ENCODE measurements at regions not wholly inside any gene's neighbourhood (a gene's known extent, or its start where the extent isn't known, plus 50 kb on each side); places are given as distances from the start of the nearest gene placed in this dataset.

DNA sequence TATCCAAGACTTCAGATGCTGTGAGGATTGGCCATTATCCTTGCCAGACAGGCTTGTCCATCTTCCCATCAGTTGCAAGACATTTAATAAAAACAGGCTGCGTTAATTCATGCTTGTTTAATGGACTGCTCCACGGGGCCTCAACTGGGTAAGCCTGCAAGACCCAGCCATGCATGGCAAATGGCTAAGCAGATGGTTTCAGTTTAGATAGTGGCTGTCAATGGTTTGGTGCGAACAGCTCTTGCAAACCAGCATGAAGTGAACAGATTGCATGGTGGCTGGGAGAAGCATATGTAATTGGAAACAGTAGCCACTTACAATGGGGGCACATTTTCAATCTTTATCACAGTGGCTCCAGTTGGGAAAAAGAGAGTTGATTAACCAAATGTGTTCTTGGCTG is 628.2 kb upstream of the KLF4 start:
- H3K4me3 ChIP-seq (ENCODE audit: low read depth, low read length) = no peak overlapping the region
- TF ChIP-seq, protein P1, sequence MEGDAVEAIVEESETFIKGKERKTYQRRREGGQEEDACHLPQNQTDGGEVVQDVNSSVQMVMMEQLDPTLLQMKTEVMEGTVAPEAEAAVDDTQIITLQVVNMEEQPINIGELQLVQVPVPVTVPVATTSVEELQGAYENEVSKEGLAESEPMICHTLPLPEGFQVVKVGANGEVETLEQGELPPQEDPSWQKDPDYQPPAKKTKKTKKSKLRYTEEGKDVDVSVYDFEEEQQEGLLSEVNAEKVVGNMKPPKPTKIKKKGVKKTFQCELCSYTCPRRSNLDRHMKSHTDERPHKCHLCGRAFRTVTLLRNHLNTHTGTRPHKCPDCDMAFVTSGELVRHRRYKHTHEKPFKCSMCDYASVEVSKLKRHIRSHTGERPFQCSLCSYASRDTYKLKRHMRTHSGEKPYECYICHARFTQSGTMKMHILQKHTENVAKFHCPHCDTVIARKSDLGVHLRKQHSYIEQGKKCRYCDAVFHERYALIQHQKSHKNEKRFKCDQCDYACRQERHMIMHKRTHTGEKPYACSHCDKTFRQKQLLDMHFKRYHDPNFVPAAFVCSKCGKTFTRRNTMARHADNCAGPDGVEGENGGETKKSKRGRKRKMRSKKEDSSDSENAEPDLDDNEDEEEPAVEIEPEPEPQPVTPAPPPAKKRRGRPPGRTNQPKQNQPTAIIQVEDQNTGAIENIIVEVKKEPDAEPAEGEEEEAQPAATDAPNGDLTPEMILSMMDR (IDR thresholded peaks at IDR 0.05; ENCODE audit: borderline replicate concordance, insufficient read depth, low read depth, low read length) = no peak

DNA sequence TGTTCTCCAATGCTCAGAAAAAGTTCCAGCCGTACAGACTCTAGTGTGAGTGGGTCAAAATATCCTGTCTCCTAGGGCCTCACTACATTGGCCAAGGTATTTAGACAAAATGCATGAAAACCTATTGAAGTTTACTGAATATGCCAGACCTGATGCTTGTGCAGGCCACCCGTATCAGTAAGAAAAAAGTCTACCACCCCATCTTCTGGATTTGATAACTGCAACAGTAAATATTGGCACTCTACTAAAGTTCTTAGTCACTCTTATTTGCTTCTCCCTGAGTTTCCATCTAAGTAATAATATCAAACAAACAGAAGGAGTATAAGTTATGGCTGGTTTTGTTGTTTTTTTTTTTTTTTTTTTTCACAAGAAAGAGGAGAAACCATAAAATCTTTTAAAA is 627.7 kb upstream of the KLF4 start:
- TF ChIP-seq, protein P1 (IDR thresholded peaks at IDR 0.05; ENCODE audit: borderline replicate concordance, insufficient read depth, low read depth, low read length) = no peak
- H3K4me3 ChIP-seq (ENCODE audit: low read depth, low read length) = no peak overlapping the region

- TF ChIP-seq, protein P1 (IDR thresholded peaks at IDR 0.05; ENCODE audit: borderline replicate concordance, insufficient read depth, low read depth, low read length) = no peak
- H3K4me3 ChIP-seq (ENCODE audit: low read depth, low read length) = no peak overlapping the region
Observed at GRCh38 chr9:108113596-108113995, 624.0 kb upstream of the KLF4 start.

DNA sequence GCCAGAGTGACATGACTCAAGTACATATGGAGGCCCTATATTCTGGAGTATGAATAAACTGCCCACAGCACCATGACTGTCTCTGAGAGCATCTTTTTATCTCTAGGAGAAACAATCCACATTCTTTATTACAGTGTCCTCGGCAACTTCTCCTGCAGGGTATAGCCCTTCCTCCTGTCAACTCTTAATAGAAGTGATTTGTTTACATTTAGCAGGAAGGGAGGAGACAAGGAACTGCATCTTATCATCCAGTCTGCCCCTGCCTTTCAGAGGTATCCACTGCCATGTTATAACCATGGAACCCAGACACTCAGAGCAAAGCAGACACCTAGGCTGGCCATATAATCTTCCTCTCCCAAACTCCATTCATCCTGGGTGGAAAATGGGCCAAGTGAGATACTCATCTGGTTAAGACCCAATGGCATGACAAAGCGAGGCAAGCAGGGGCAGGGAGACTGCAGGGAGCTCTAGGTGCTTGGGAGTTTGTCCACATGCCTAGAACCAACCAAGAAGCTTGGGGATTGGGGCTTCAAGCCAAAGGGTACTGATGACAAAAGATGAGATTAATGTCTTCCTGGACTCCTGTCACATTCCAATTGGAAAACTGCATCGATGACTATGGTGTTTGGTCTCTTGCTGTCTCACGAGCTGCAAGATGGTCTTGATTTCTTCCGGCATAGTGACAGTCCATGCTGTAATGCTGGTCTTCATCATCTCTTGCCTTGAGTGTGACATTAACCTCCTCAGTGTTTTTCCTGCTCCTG is 620.5 kb upstream of the KLF4 start:
- no peak overlapping the region for H3K4me3 ChIP-seq (ENCODE audit: low read depth, low read length)
- TF ChIP-seq, protein P1 (IDR thresholded peaks at IDR 0.05; ENCODE audit: borderline replicate concordance, insufficient read depth, low read depth, low read length) = no peak

DNA sequence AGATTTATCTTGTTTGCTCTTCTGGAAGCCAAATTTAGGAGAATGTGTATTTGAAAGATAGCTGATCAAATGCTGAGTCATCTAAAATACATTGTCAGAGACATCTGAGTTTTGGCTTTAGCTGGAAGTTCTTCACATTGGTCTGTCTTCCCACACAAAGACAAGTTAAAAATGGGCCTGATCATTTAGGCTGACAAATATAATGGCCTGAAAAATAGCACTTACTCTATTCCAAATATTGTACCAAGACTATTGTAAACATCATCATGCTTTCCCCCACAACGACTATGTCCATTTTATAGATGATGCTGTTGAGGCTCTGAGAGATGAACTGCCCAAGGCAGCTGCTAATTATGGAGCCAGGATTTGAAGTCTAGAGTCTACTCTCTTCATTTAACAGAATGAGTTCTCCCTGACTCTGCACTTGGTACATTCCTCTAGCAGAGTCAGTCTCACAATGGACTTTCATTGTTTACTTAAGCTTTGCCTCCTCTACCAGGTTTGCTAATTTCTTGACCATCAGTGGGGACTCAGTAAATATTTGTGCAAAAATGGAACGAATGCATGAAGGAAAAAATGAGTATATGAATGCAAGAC is 619.4 kb upstream of the KLF4 start:
- no peak overlapping the region for H3K4me3 ChIP-seq (ENCODE audit: low read depth, low read length)
- TF ChIP-seq, protein P1 (IDR thresholded peaks at IDR 0.05; ENCODE audit: borderline replicate concordance, insufficient read depth, low read depth, low read length) = no peak

GRCh38 chr9:108108280-108108851 is 618.8 kb upstream of the KLF4 start:
- H3K4me3 ChIP-seq (ENCODE audit: low read depth, low read length) = no peak overlapping the region
- TF ChIP-seq, protein P1 (IDR thresholded peaks at IDR 0.05; ENCODE audit: borderline replicate concordance, insufficient read depth, low read depth, low read length) = no peak

DNA sequence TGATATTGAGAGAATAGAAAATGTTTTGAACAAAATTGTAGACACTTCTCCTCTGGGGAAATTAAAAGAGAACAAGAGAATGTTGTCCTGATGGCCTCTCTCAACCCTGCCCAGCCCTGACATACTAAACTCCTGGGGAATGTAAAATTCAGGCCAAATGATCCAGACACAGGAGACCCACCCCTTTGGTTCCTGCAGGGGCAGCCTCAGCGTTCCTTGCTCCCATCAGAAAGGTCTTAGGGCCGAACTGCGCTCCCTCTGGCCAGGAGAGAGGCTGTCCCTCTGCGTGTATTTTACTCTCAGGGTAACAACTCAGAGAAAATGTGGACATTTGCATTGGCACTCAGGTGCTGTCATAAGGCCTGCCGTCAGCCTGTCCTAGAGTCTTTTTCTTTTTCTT is 616.3 kb upstream of the KLF4 start:
- H3K4me3 ChIP-seq (ENCODE audit: low read depth, low read length) = no peak overlapping the region
- TF ChIP-seq, protein P1 (IDR thresholded peaks at IDR 0.05; ENCODE audit: borderline replicate concordance, insufficient read depth, low read depth, low read length) = no peak

Data from GM12875 (cell line).